ENCODE measurements at regions not wholly inside any gene's neighbourhood (a gene's known extent, or its start where the extent isn't known, plus 50 kb on each side); places are given as distances from the start of the nearest gene placed in this dataset.

GRCh38 chr2:3914241-3914640 is 210.9 kb downstream of the DCDC2C start:
- Histone ChIP-seq H3K27me3 (replicated peaks) (no peaks in the 10 kb centered on the region), H3K4me3 (ENCODE audit: low read depth, low read length) (no peak overlapping the region), H3K36me3 (replicated peaks) (no peaks in the 10 kb centered on the region), H3K27ac (no peak overlapping the region)
- no peak for DNase-seq
- TF ChIP-seq CTCF (IDR thresholded peaks at IDR 0.05; ENCODE audit: low read depth, low read length, missing control alignments), result no peak
- in situ Hi-C loops (cut with HindIII; ENCODE audit: low pct_ligation_motif_present, low sequenced_read_pairs), result no loop called here

DNA sequence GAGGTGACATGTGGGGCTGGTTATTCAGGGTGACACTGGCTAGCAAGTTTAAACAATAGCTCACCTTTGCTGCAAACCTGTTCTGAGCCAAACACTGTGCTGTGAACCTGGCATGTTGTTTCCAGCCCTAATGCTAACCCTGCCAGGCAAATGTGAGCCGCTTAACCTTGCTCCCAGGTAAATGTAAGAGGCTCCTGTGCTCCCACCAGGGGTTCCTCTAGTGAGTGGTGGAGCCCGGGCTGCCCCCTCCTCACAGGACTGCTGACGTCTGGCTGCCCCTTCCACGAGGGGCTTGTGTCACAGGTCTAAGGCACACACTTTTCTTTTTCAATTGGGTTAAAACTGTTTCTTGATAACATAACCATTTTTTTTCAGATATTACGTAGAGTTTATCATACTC is 223.7 kb downstream of the DCDC2C start:
- in situ Hi-C loops (cut with HindIII; ENCODE audit: low pct_ligation_motif_present, low sequenced_read_pairs), result no loop called here
- H3K27ac ChIP-seq, result no peak overlapping the region
- no peak overlapping the region for H3K4me3 ChIP-seq (ENCODE audit: low read depth, low read length)
- no peaks in the 10 kb centered on the region for H3K36me3 ChIP-seq (replicated peaks)
- H3K27me3 ChIP-seq (replicated peaks), result no peaks in the 10 kb centered on the region
- DNase-seq, result no peak
- no peak for TF ChIP-seq CTCF (IDR thresholded peaks at IDR 0.05; ENCODE audit: low read depth, low read length, missing control alignments)

- DNase-seq, result no peak
- Histone ChIP-seq H3K27me3 (replicated peaks) (no peaks in the 10 kb centered on the region), H3K27ac (no peak overlapping the region), H3K4me3 (ENCODE audit: low read depth, low read length) (no peak overlapping the region), H3K36me3 (replicated peaks) (no peaks in the 10 kb centered on the region)
- no peak for TF ChIP-seq CTCF (IDR thresholded peaks at IDR 0.05; ENCODE audit: low read depth, low read length, missing control alignments)
- in situ Hi-C loops (cut with HindIII; ENCODE audit: low pct_ligation_motif_present, low sequenced_read_pairs), result no loop called here
Observed at GRCh38 chr2:3929374-3929773, 226.0 kb downstream of the DCDC2C start.

DNA sequence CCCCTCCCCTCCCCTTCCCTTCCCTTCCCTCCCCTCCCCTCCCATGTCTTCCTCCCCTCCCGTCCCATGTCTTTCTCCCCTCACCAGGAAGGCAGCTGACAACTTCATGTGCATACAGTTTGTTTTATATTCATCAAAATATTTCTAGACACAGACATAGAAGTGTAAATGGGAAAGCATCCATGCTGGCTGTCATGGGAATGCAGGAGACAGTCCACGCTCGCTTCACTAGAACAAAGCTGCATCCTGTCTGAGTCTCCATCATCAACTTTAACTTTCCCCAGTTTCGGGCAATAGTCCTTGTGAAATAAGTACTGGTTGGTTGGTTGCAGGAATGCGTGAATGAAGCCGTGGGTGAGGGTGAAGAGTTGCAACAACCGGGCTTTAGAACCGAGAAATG is 226.9 kb downstream of the DCDC2C start:
- no peak for DNase-seq
- in situ Hi-C loops (cut with HindIII; ENCODE audit: low pct_ligation_motif_present, low sequenced_read_pairs), result no loop called here
- no peak for TF ChIP-seq CTCF (IDR thresholded peaks at IDR 0.05; ENCODE audit: low read depth, low read length, missing control alignments)
- Histone ChIP-seq H3K36me3 (replicated peaks) (no peaks in the 10 kb centered on the region), H3K4me3 (ENCODE audit: low read depth, low read length) (no peak overlapping the region), H3K27me3 (replicated peaks) (no peaks in the 10 kb centered on the region), H3K27ac (no peak overlapping the region)

DNA sequence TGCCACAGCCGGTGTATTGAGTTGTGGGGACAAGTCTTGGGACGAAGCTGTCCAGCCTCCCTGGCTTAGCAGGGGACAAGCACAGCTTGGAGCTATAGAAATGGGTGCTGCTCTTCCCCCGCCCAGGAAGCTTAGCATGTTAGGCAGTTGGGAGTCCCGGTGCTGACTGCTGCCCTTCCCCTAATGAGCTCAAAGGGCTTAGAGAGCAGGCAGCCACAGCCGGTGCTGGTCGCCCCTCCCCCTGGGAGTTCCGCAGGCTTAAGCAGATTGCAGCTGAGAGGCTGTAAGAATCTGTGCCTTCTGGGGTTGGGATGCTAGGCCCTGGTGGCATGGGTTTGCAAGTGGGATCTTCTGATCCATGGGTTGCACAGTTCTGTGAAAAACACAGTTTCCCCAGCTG is 237.3 kb downstream of the DCDC2C start:
- in situ Hi-C loops (cut with HindIII; ENCODE audit: low pct_ligation_motif_present, low sequenced_read_pairs), result no loop called here
- H3K36me3 ChIP-seq (replicated peaks), result no peaks in the 10 kb centered on the region
- TF ChIP-seq CTCF (IDR thresholded peaks at IDR 0.05; ENCODE audit: low read depth, low read length, missing control alignments), result no peak
- H3K27ac ChIP-seq, result no peak overlapping the region
- no peak overlapping the region for H3K4me3 ChIP-seq (ENCODE audit: low read depth, low read length)
- DNase-seq, result no peak
- no peaks in the 10 kb centered on the region for H3K27me3 ChIP-seq (replicated peaks)

GRCh38 chr2:3942841-3943240 is 239.5 kb downstream of the DCDC2C start:
- Histone ChIP-seq H3K4me3 (ENCODE audit: low read depth, low read length) (no peak overlapping the region), H3K27ac (no peak overlapping the region), H3K27me3 (replicated peaks) (no peaks in the 10 kb centered on the region), H3K36me3 (replicated peaks) (no peaks in the 10 kb centered on the region)
- DNase-seq, result no peak
- TF ChIP-seq CTCF (IDR thresholded peaks at IDR 0.05; ENCODE audit: low read depth, low read length, missing control alignments), result no peak
- in situ Hi-C loops (cut with HindIII; ENCODE audit: low pct_ligation_motif_present, low sequenced_read_pairs), result no loop called here
